DMS 273 (cell line): ENCODE measurements at regions not wholly inside any gene's neighbourhood (a gene's known extent, or its start where the extent isn't known, plus 50 kb on each side); places are given as distances from the start of the nearest gene placed in this dataset.

Experiments
- DNase-seq: peaks from one replicate; lab custom pipeline; 2025; ENCODE audit not compliant: unreplicated experiment; lab: John Stamatoyannopoulos, UW

GRCh38 chr4:114509340-114509739 lies 89.3 kb upstream of the UGT8 start:
- DNase-seq: peak; percentile 21

GRCh38 chr4:114512595-114513295 lies 85.9 kb upstream of the UGT8 start:
- DNase-seq: no peak

GRCh38 chr4:114519368-114519767 lies 79.2 kb upstream of the UGT8 start:
- peak; percentile 13 for DNase-seq

- DNase-seq: no peak
Observed at GRCh38 chr4:114527170-114527569, 71.4 kb upstream of the UGT8 start.

GRCh38 chr4:114527637-114528036 lies 71.0 kb upstream of the UGT8 start:
- peak; percentile 2 for DNase-seq

GRCh38 chr4:114535725-114536124 lies 62.9 kb upstream of the UGT8 start:
- DNase-seq: no peak

GRCh38 chr4:114537352-114537751 lies 61.3 kb upstream of the UGT8 start:
- no peak for DNase-seq

GRCh38 chr4:114538012-114538617 lies 60.5 kb upstream of the UGT8 start:
- no peak for DNase-seq

GRCh38 chr4:114539985-114540384 lies 58.6 kb upstream of the UGT8 start:
- no peak for DNase-seq

- no peak for DNase-seq
Observed at GRCh38 chr4:114547340-114548134, 51.1 kb upstream of the UGT8 start.
